ENCODE measurements at regions not wholly inside any gene's neighbourhood (a gene's known extent, or its start where the extent isn't known, plus 50 kb on each side); places are given as distances from the start of the nearest gene placed in this dataset.

- dilution Hi-C loops (cut with MboI; ENCODE audit: extremely low pct_ligation_motif_present, low sequenced_read_pairs) = no loop called here
- no peak overlapping the region for H2AFZ ChIP-seq (ENCODE audit: control insufficient read depth, low read length)
- FAIRE-seq (no peak), DNase-seq (ENCODE audit: low read depth, low spot score) (no peak)
- no peaks in the 10 kb centered on the region for H3K27me3 ChIP-seq (ENCODE audit: control insufficient read depth, extremely low read depth, insufficient read depth, low read length)
- no peak overlapping the region for H3K4me2 ChIP-seq (ENCODE audit: control insufficient read depth, extremely low read depth, insufficient read depth, low read depth, low read length)
- no peaks in the 10 kb centered on the region for H3K36me3 ChIP-seq (ENCODE audit: control insufficient read depth in 2 of 2, extremely low read depth in 1 of 2, insufficient read depth in 2 of 2, low read length in 2 of 2)
- no peak overlapping the region for H3K27ac ChIP-seq (ENCODE audit: control insufficient read depth, insufficient read depth, low read length)
- no peaks in the 10 kb centered on the region for H4K20me1 ChIP-seq (ENCODE audit: control insufficient read depth, extremely low read depth, insufficient read depth, low read length)
- TF ChIP-seq CTCF (optimal IDR thresholded peaks at IDR 0.05 in 1 of 3, IDR thresholded peaks at IDR 0.05 in 1 of 3, conservative IDR thresholded peaks at IDR 0.05 in 1 of 3; ENCODE audit: extremely low read depth in 1 of 3, insufficient read depth in 2 of 3, low read length in 3 of 3) (no peak), EZH2 (IDR thresholded peaks at IDR 0.05; ENCODE audit: low read length) (no peak)
- H3K9ac ChIP-seq (ENCODE audit: control insufficient read depth, extremely low read depth, insufficient read depth, low read length) = no peak overlapping the region
- no peaks in the 10 kb centered on the region for H3K9me1 ChIP-seq (ENCODE audit: control insufficient read depth, extremely low read depth, insufficient read depth, low read length)
- H3K4me3 ChIP-seq (ENCODE audit: control insufficient read depth in 2 of 3, extremely low read depth in 1 of 3, insufficient read depth in 2 of 3, low read depth in 1 of 3, low read length in 3 of 3) = no peak overlapping the region
- H3K79me2 ChIP-seq (ENCODE audit: control insufficient read depth, insufficient read depth, low read length) = no peaks in the 10 kb centered on the region
- peaks cover 14% of the 10 kb centered on the region for H3K4me1 ChIP-seq (ENCODE audit: control insufficient read depth, extremely low read depth, insufficient read depth, low read length)
- H3K9me3 ChIP-seq (ENCODE audit: control insufficient read depth, low read depth, low read length) = no peaks in the 10 kb centered on the region
Measured at GRCh38 chr12:14275111-14275510, 90.4 kb upstream of the ATF7IP start.

GRCh38 chr12:14275886-14276285 is 89.6 kb upstream of the ATF7IP start:
- Histone ChIP-seq H3K4me1 (ENCODE audit: control insufficient read depth, extremely low read depth, insufficient read depth, low read length) (peaks cover 14% of the 10 kb centered on the region), H3K27me3 (ENCODE audit: control insufficient read depth, extremely low read depth, insufficient read depth, low read length) (no peaks in the 10 kb centered on the region), H3K79me2 (ENCODE audit: control insufficient read depth, insufficient read depth, low read length) (no peaks in the 10 kb centered on the region), H3K9me3 (ENCODE audit: control insufficient read depth, low read depth, low read length) (no peaks in the 10 kb centered on the region), H3K4me2 (ENCODE audit: control insufficient read depth, extremely low read depth, insufficient read depth, low read depth, low read length) (no peak overlapping the region), H3K4me3 (ENCODE audit: control insufficient read depth in 2 of 3, extremely low read depth in 1 of 3, insufficient read depth in 2 of 3, low read depth in 1 of 3, low read length in 3 of 3) (no peak overlapping the region), H3K36me3 (ENCODE audit: control insufficient read depth in 2 of 2, extremely low read depth in 1 of 2, insufficient read depth in 2 of 2, low read length in 2 of 2) (no peaks in the 10 kb centered on the region), H2AFZ (ENCODE audit: control insufficient read depth, low read length) (no peak overlapping the region), H3K27ac (ENCODE audit: control insufficient read depth, insufficient read depth, low read length) (no peak overlapping the region), H3K9me1 (ENCODE audit: control insufficient read depth, extremely low read depth, insufficient read depth, low read length) (no peaks in the 10 kb centered on the region), H4K20me1 (ENCODE audit: control insufficient read depth, extremely low read depth, insufficient read depth, low read length) (no peaks in the 10 kb centered on the region), H3K9ac (ENCODE audit: control insufficient read depth, extremely low read depth, insufficient read depth, low read length) (no peak overlapping the region)
- no peak for FAIRE-seq
- no peak for DNase-seq (ENCODE audit: low read depth, low spot score)
- dilution Hi-C loops (cut with MboI; ENCODE audit: extremely low pct_ligation_motif_present, low sequenced_read_pairs) = no loop called here
- no peak for TF ChIP-seq CTCF (optimal IDR thresholded peaks at IDR 0.05 in 1 of 3, IDR thresholded peaks at IDR 0.05 in 1 of 3, conservative IDR thresholded peaks at IDR 0.05 in 1 of 3; ENCODE audit: extremely low read depth in 1 of 3, insufficient read depth in 2 of 3, low read length in 3 of 3)
- TF ChIP-seq EZH2 (IDR thresholded peaks at IDR 0.05; ENCODE audit: low read length) = no peak
